ENCODE measurements at regions not wholly inside any gene's neighbourhood (a gene's known extent, or its start where the extent isn't known, plus 50 kb on each side); places are given as distances from the start of the nearest gene placed in this dataset.

- Histone ChIP-seq H3K9ac (ENCODE audit: low read length) (no peak overlapping the region), H3K36me3 (ENCODE audit: insufficient read depth, low read length) (no peaks in the 10 kb centered on the region), H3K9me2 (ENCODE audit: low read depth, low read length) (no peaks in the 10 kb centered on the region), H3F3A (ENCODE audit: insufficient read depth, low read length) (no peaks in the 10 kb centered on the region), H3K9me3 (ENCODE audit: low read length) (0 out of 2 replicates have a peak, but pooled peaks cover 5% of the 10 kb centered on the region), H3K27ac (ENCODE audit: low read depth, low read length, poor library complexity, severe bottlenecking) (no peak overlapping the region), H3K4me1 (ENCODE audit: insufficient read depth, low read length, severe bottlenecking) (no peaks in the 10 kb centered on the region), H3K79me2 (ENCODE audit: insufficient read depth, low read length) (no peaks in the 10 kb centered on the region), H4K20me1 (ENCODE audit: insufficient read depth, low read length) (no peaks in the 10 kb centered on the region), H2AFZ (ENCODE audit: low read length) (no peak overlapping the region), H3K27me3 (ENCODE audit: insufficient read depth, low read length) (no peaks in the 10 kb centered on the region), H3K4me3 (ENCODE audit: low read depth, low read length, poor library complexity, severe bottlenecking) (no peak overlapping the region), H3K4me2 (ENCODE audit: low read length) (no peak overlapping the region)
- no peak for TF ChIP-seq CTCF (IDR thresholded peaks at IDR 0.05; ENCODE audit: low read length)
Observed at GRCh38 chr7:51827631-51828030, 511.0 kb upstream of the COBL start.

DNA sequence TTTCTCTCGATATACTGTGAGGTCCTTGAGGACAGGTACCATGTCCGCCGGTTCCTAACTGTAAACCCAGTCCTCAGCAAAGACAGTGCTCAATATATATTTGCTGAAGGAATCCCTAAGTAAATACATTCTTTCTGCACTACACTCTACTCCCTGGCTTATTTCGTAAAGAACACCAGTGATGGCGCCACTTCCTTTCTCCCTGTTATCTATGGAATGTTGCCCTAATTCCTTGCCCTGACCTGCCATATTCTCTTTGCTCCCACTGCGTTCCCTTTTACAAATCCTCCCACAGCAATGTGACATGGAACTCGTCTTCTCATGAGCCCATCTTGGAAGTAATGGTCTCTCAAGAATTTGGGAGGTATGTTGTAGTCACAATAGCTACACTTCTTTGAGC is 507.4 kb upstream of the COBL start:
- Histone ChIP-seq H3K9me2 (ENCODE audit: low read depth, low read length) (no peaks in the 10 kb centered on the region), H3K36me3 (ENCODE audit: insufficient read depth, low read length) (no peaks in the 10 kb centered on the region), H3K4me1 (ENCODE audit: insufficient read depth, low read length, severe bottlenecking) (no peaks in the 10 kb centered on the region), H3K27ac (ENCODE audit: low read depth, low read length, poor library complexity, severe bottlenecking) (no peak overlapping the region), H2AFZ (ENCODE audit: low read length) (no peak overlapping the region), H3F3A (ENCODE audit: insufficient read depth, low read length) (no peaks in the 10 kb centered on the region), H3K4me3 (ENCODE audit: low read depth, low read length, poor library complexity, severe bottlenecking) (no peak overlapping the region), H4K20me1 (ENCODE audit: insufficient read depth, low read length) (no peaks in the 10 kb centered on the region), H3K4me2 (ENCODE audit: low read length) (no peak overlapping the region), H3K9ac (ENCODE audit: low read length) (no peak overlapping the region), H3K27me3 (ENCODE audit: insufficient read depth, low read length) (no peaks in the 10 kb centered on the region), H3K9me3 (ENCODE audit: low read length) (no peaks in the 10 kb centered on the region), H3K79me2 (ENCODE audit: insufficient read depth, low read length) (no peaks in the 10 kb centered on the region)
- TF ChIP-seq CTCF (IDR thresholded peaks at IDR 0.05; ENCODE audit: low read length) (no peak), EZH2 (IDR thresholded peaks at IDR 0.05; ENCODE audit: borderline replicate concordance, low read length) (no peak)

DNA sequence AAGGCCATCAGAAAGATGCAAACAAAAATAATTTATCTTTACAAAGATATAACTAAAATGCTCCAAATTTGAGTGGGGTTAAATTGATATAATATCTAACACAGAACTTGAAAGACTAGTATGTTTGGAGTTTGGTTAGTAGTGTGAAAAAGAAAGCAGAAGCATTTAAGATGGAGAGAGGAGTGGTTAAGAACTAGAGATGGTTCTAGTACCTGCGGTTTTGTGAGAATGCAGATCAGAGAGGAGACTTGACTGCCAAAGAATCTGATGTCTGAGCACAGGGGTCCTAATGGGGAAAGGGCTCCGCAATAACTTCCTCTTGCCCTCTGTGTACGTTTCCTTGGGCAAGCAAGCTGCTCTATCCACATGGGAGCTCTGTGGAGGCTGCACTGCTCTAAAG is 506.8 kb upstream of the COBL start:
- H3K27ac ChIP-seq (ENCODE audit: low read depth, low read length, poor library complexity, severe bottlenecking), result no peak overlapping the region
- no peaks in the 10 kb centered on the region for H4K20me1 ChIP-seq (ENCODE audit: insufficient read depth, low read length)
- TF ChIP-seq EZH2 (IDR thresholded peaks at IDR 0.05; ENCODE audit: borderline replicate concordance, low read length) (no peak), CTCF (IDR thresholded peaks at IDR 0.05; ENCODE audit: low read length) (no peak)
- H3K9me2 ChIP-seq (ENCODE audit: low read depth, low read length), result no peaks in the 10 kb centered on the region
- no peaks in the 10 kb centered on the region for H3K27me3 ChIP-seq (ENCODE audit: insufficient read depth, low read length)
- H2AFZ ChIP-seq (ENCODE audit: low read length), result no peak overlapping the region
- H3F3A ChIP-seq (ENCODE audit: insufficient read depth, low read length), result no peaks in the 10 kb centered on the region
- no peaks in the 10 kb centered on the region for H3K79me2 ChIP-seq (ENCODE audit: insufficient read depth, low read length)
- H3K9ac ChIP-seq (ENCODE audit: low read length), result no peak overlapping the region
- no peak overlapping the region for H3K4me3 ChIP-seq (ENCODE audit: low read depth, low read length, poor library complexity, severe bottlenecking)
- no peaks in the 10 kb centered on the region for H3K9me3 ChIP-seq (ENCODE audit: low read length)
- H3K4me2 ChIP-seq (ENCODE audit: low read length), result no peak overlapping the region
- no peaks in the 10 kb centered on the region for H3K36me3 ChIP-seq (ENCODE audit: insufficient read depth, low read length)
- no peaks in the 10 kb centered on the region for H3K4me1 ChIP-seq (ENCODE audit: insufficient read depth, low read length, severe bottlenecking)

All from OCI-LY1 (cell line).